ENCODE measurements at regions not wholly inside any gene's neighbourhood (a gene's known extent, or its start where the extent isn't known, plus 50 kb on each side); places are given as distances from the start of the nearest gene placed in this dataset.
"Not testable (repeated sequence)": the region's sequence is repeated elsewhere in the genome, so short reads cannot be mapped to it uniquely, and the experiment has no call there.

GRCh38 chr6:23608931-23609435 lies 517.0 kb upstream of the NRSN1 start:
- DNase-seq (ENCODE audit: low read depth): peak; percentile 5
- no peak overlapping the region for H3K4me3 ChIP-seq (ENCODE audit: low read depth, low read length)

GRCh38 chr6:23611776-23612381 lies 514.1 kb upstream of the NRSN1 start:
- no peak for DNase-seq (ENCODE audit: low read depth)
- no peak overlapping the region for H3K4me3 ChIP-seq (ENCODE audit: low read depth, low read length)

GRCh38 chr6:23618366-23618765 lies 507.6 kb upstream of the NRSN1 start:
- no peak for DNase-seq (ENCODE audit: low read depth)
- H3K4me3 ChIP-seq (ENCODE audit: low read depth, low read length): no peak overlapping the region

- peak; percentile 6 for DNase-seq (ENCODE audit: low read depth)
- no peak overlapping the region for H3K4me3 ChIP-seq (ENCODE audit: low read depth, low read length)
These were observed 505.1 kb upstream of the NRSN1 start for GRCh38 chr6:23620911-23621401.

- no peak for DNase-seq (ENCODE audit: low read depth)
- no peak overlapping the region for H3K4me3 ChIP-seq (ENCODE audit: low read depth, low read length)
These were observed 495.0 kb upstream of the NRSN1 start for GRCh38 chr6:23630726-23631635.

- no peak for DNase-seq (ENCODE audit: low read depth)
- no peak overlapping the region for H3K4me3 ChIP-seq (ENCODE audit: low read depth, low read length)
These were observed 492.0 kb upstream of the NRSN1 start for GRCh38 chr6:23633996-23634395.

GRCh38 chr6:23635150-23635549 lies 490.9 kb upstream of the NRSN1 start:
- H3K4me3 ChIP-seq (ENCODE audit: low read depth, low read length): no peak overlapping the region
- DNase-seq (ENCODE audit: low read depth): no peak

GRCh38 chr6:23637296-23637695 lies 488.7 kb upstream of the NRSN1 start:
- no peak for DNase-seq (ENCODE audit: low read depth)
- H3K4me3 ChIP-seq (ENCODE audit: low read depth, low read length): no peak overlapping the region

- DNase-seq (ENCODE audit: low read depth): no peak
- no peak overlapping the region for H3K4me3 ChIP-seq (ENCODE audit: low read depth, low read length)
These were observed 483.2 kb upstream of the NRSN1 start for GRCh38 chr6:23642849-23643248.

- no peak overlapping the region for H3K4me3 ChIP-seq (ENCODE audit: low read depth, low read length)
- no peak for DNase-seq (ENCODE audit: low read depth)
These were observed 479.0 kb upstream of the NRSN1 start for GRCh38 chr6:23647045-23647444.

- DNase-seq (ENCODE audit: low read depth): no peak
- no peak overlapping the region for H3K4me3 ChIP-seq (ENCODE audit: low read depth, low read length)
These were observed 475.3 kb upstream of the NRSN1 start for GRCh38 chr6:23650676-23651075.

GRCh38 chr6:23654745-23655144 lies 471.3 kb upstream of the NRSN1 start:
- H3K4me3 ChIP-seq (ENCODE audit: low read depth, low read length): no peak overlapping the region
- DNase-seq (ENCODE audit: low read depth): no peak

GRCh38 chr6:23655525-23655924 lies 470.5 kb upstream of the NRSN1 start:
- DNase-seq (ENCODE audit: low read depth): no peak
- no peak overlapping the region for H3K4me3 ChIP-seq (ENCODE audit: low read depth, low read length)

- no peak for DNase-seq (ENCODE audit: low read depth)
- H3K4me3 ChIP-seq (ENCODE audit: low read depth, low read length): no peak overlapping the region
These were observed 469.5 kb upstream of the NRSN1 start for GRCh38 chr6:23656255-23657194.

- no peak overlapping the region for H3K4me3 ChIP-seq (ENCODE audit: low read depth, low read length)
- no peak for DNase-seq (ENCODE audit: low read depth)
These were observed 466.9 kb upstream of the NRSN1 start for GRCh38 chr6:23659125-23659524.

GRCh38 chr6:23661549-23661948 lies 464.5 kb upstream of the NRSN1 start:
- DNase-seq (ENCODE audit: low read depth): no peak
- no peak overlapping the region for H3K4me3 ChIP-seq (ENCODE audit: low read depth, low read length)

- DNase-seq (ENCODE audit: low read depth): no peak
- no peak overlapping the region for H3K4me3 ChIP-seq (ENCODE audit: low read depth, low read length)
These were observed 462.9 kb upstream of the NRSN1 start for GRCh38 chr6:23663096-23663495.

- no peak overlapping the region for H3K4me3 ChIP-seq (ENCODE audit: low read depth, low read length)
- DNase-seq (ENCODE audit: low read depth): no peak
These were observed 462.4 kb upstream of the NRSN1 start for GRCh38 chr6:23663652-23664051.

GRCh38 chr6:23665911-23666310 lies 460.1 kb upstream of the NRSN1 start:
- H3K4me3 ChIP-seq (ENCODE audit: low read depth, low read length); DNase-seq (ENCODE audit: low read depth): not testable (repeated sequence)

- DNase-seq (ENCODE audit: low read depth): no peak
- no peak overlapping the region for H3K4me3 ChIP-seq (ENCODE audit: low read depth, low read length)
These were observed 453.3 kb upstream of the NRSN1 start for GRCh38 chr6:23672737-23673136.
